ENCODE measurements at regions not wholly inside any gene's neighbourhood (a gene's known extent, or its start where the extent isn't known, plus 50 kb on each side); places are given as distances from the start of the nearest gene placed in this dataset.

- Histone ChIP-seq H3K27ac (no peak overlapping the region), H3K4me3 (no peak overlapping the region)
- TF ChIP-seq, protein P1, sequence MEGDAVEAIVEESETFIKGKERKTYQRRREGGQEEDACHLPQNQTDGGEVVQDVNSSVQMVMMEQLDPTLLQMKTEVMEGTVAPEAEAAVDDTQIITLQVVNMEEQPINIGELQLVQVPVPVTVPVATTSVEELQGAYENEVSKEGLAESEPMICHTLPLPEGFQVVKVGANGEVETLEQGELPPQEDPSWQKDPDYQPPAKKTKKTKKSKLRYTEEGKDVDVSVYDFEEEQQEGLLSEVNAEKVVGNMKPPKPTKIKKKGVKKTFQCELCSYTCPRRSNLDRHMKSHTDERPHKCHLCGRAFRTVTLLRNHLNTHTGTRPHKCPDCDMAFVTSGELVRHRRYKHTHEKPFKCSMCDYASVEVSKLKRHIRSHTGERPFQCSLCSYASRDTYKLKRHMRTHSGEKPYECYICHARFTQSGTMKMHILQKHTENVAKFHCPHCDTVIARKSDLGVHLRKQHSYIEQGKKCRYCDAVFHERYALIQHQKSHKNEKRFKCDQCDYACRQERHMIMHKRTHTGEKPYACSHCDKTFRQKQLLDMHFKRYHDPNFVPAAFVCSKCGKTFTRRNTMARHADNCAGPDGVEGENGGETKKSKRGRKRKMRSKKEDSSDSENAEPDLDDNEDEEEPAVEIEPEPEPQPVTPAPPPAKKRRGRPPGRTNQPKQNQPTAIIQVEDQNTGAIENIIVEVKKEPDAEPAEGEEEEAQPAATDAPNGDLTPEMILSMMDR (IDR thresholded peaks at IDR 0.05) = no peak
- no peak for DNase-seq (ENCODE audit: low spot score)
These were observed 1285.8 kb upstream of the SORCS1 start for GRCh38 chr10:108450280-108450679.

DNA sequence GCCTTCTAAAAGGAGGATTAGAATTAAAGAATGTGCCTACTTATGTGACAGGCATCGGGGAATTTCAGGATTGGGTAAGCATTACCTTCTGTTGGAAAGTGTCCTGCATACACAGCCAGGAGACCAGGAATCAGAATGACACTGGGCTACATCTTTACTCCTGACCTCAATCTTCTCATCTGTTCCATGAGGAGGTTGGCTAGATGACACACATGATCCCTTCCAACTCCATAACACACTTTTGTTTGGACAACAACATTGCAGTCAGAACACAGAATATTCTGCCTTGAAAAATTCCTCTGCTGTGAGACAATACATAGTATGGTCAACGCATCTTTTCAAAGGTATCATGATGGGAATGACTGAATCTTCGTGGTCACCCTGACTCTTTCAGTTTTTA lies 1281.2 kb upstream of the SORCS1 start:
- H3K27ac ChIP-seq = no peak overlapping the region
- TF ChIP-seq, protein P1 (IDR thresholded peaks at IDR 0.05) = no peak
- DNase-seq (ENCODE audit: low spot score) = no peak
- H3K4me3 ChIP-seq = no peak overlapping the region

DNA sequence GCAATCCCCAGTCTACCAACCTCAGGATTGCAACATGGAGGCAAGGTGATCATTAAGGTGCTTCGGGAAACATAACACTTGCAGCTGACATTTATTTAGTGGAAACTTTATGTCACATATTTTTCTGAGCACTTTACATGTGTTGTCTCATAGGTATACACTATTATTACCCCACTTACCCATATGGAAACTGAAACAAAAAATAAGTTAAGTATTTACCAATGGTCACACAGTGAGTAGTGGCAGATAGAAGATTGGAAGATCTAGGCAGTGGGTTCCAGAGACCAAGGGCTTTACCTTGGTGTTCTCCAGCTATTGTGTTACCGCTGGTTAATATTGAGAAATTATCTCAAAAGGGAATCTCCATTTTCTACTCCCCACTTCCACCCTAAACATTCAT lies 1279.1 kb upstream of the SORCS1 start:
- Histone ChIP-seq H3K27ac (no peak overlapping the region), H3K4me3 (no peak overlapping the region)
- TF ChIP-seq, protein P1 (IDR thresholded peaks at IDR 0.05) = no peak
- DNase-seq (ENCODE audit: low spot score) = no peak

GRCh38 chr10:108439397-108439796 lies 1274.9 kb upstream of the SORCS1 start:
- TF ChIP-seq, protein P1 (IDR thresholded peaks at IDR 0.05) = no peak
- Histone ChIP-seq H3K27ac (no peak overlapping the region), H3K4me3 (no peak overlapping the region)
- DNase-seq (ENCODE audit: low spot score) = no peak

DNA sequence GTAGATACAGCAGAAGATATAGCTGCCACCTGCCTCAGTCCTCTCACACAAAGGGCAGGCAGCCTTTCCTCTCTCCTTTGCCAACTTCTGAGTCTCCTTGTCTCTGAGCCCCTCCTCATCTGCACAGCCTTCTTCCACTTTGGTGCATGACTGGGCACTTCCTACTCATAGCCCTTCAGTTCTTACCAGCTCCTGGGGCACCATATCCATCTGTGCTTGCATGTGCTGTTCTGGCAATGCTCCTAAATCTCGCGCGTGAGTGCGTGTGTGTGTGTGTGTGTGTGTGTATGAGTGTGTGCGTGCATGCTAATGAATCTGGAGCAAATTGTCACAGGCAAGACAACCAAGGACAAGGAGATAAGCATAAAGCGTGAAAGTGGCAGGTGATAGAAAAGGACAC lies 1271.6 kb upstream of the SORCS1 start:
- TF ChIP-seq, protein P1 (IDR thresholded peaks at IDR 0.05) = no peak
- no peak for DNase-seq (ENCODE audit: low spot score)
- H3K27ac ChIP-seq = no peak overlapping the region
- H3K4me3 ChIP-seq = no peak overlapping the region

DNA sequence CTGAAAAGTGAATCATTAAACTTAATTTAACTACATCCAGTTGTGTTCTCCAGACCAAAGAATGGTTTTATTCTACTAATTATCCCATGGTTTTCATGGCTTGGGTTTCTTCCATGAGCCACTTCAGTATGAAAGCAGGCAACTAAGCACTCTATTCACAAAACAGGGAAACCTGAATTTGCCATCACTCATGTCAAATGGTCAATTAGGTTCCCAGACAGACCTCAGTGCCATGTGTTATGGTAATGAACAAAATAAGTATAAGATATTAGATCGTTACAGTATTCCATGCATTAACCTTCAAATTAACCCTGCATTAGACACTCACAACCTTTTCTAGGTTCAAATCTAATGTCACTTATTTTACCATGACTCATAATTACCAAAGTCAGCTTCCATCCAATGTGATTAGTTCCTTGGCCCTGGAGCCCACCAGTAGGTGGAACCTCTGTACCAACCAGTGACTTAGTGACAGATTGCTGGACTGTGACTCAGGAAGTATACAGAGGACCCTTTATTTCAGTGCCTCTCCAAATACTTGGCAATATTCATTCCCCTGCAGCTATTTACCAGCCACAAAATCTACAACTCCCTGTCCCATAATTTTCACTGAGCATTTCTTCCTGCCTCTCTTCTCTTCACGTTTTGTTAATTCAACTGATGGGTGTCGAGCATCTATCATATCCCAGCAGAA lies 1270.2 kb upstream of the SORCS1 start:
- no peak for DNase-seq (ENCODE audit: low spot score)
- Histone ChIP-seq H3K27ac (no peak overlapping the region), H3K4me3 (no peak overlapping the region)
- TF ChIP-seq, protein P1 (IDR thresholded peaks at IDR 0.05) = no peak

- Histone ChIP-seq H3K4me3 (no peak overlapping the region), H3K27ac (no peak overlapping the region)
- TF ChIP-seq, protein P1 (IDR thresholded peaks at IDR 0.05) = no peak
- no peak for DNase-seq (ENCODE audit: low spot score)
These were observed 1262.6 kb upstream of the SORCS1 start for GRCh38 chr10:108427146-108427545.
